ENCODE measurements at regions not wholly inside any gene's neighbourhood (a gene's known extent, or its start where the extent isn't known, plus 50 kb on each side); places are given as distances from the start of the nearest gene placed in this dataset.

- TF ChIP-seq POLR2AphosphoS5 (IDR thresholded peaks at IDR 0.05; ENCODE audit: low read depth, low read length) (no peak), TAF1 (IDR thresholded peaks at IDR 0.05; ENCODE audit: borderline replicate concordance, insufficient read depth, low read length) (no peak), FOXP2 (optimal IDR thresholded peaks at IDR 0.05; ENCODE audit: borderline replicate concordance, extremely low read depth, extremely low read length, insufficient read depth) (no peak), SIN3A (IDR thresholded peaks at IDR 0.05; ENCODE audit: borderline replicate concordance, insufficient read depth, low read length) (no peak)
- TF ChIP-seq, protein P1, sequence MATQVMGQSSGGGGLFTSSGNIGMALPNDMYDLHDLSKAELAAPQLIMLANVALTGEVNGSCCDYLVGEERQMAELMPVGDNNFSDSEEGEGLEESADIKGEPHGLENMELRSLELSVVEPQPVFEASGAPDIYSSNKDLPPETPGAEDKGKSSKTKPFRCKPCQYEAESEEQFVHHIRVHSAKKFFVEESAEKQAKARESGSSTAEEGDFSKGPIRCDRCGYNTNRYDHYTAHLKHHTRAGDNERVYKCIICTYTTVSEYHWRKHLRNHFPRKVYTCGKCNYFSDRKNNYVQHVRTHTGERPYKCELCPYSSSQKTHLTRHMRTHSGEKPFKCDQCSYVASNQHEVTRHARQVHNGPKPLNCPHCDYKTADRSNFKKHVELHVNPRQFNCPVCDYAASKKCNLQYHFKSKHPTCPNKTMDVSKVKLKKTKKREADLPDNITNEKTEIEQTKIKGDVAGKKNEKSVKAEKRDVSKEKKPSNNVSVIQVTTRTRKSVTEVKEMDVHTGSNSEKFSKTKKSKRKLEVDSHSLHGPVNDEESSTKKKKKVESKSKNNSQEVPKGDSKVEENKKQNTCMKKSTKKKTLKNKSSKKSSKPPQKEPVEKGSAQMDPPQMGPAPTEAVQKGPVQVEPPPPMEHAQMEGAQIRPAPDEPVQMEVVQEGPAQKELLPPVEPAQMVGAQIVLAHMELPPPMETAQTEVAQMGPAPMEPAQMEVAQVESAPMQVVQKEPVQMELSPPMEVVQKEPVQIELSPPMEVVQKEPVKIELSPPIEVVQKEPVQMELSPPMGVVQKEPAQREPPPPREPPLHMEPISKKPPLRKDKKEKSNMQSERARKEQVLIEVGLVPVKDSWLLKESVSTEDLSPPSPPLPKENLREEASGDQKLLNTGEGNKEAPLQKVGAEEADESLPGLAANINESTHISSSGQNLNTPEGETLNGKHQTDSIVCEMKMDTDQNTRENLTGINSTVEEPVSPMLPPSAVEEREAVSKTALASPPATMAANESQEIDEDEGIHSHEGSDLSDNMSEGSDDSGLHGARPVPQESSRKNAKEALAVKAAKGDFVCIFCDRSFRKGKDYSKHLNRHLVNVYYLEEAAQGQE (IDR thresholded peaks at IDR 0.05; ENCODE audit: insufficient read depth in 1 of 2, low read depth in 2 of 2, low read length in 2 of 2) = no peak
These were observed 480.0 kb downstream of the NLGN4X start for GRCh38 chrX:5748586-5749150.

- TF ChIP-seq, protein P1 (IDR thresholded peaks at IDR 0.05; ENCODE audit: insufficient read depth in 1 of 2, low read depth in 2 of 2, low read length in 2 of 2) = no peak
These were observed 482.4 kb downstream of the NLGN4X start for GRCh38 chrX:5746231-5746630.

- TF ChIP-seq, protein P1 (IDR thresholded peaks at IDR 0.05; ENCODE audit: insufficient read depth in 1 of 2, low read depth in 2 of 2, low read length in 2 of 2) = no peak
- TF ChIP-seq TAF1 (IDR thresholded peaks at IDR 0.05; ENCODE audit: borderline replicate concordance, insufficient read depth, low read length) (no peak), POLR2AphosphoS5 (IDR thresholded peaks at IDR 0.05; ENCODE audit: low read depth, low read length) (no peak), FOXP2 (optimal IDR thresholded peaks at IDR 0.05; ENCODE audit: borderline replicate concordance, extremely low read depth, extremely low read length, insufficient read depth) (no peak), SIN3A (IDR thresholded peaks at IDR 0.05; ENCODE audit: borderline replicate concordance, insufficient read depth, low read length) (no peak)
These were observed 495.2 kb downstream of the NLGN4X start for GRCh38 chrX:5733501-5733900.

DNA sequence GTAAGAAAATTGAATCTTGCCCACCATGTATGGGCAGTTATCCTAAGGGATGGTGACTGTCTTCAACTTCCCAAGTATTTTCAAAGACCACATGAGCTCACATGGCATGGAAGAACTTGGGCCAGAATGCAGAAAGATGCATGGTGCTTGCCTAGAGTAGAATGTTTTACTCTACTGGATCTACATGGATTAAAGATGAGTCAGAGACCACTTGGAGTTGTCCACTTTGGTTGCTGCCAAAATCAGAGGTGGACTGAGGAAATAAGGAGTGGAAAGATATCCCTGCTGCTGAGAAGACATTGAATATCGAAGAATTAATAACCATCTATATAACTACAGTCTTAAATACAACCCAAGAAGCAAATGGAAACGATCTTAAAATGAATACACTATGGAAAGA lies 498.1 kb downstream of the NLGN4X start:
- TF ChIP-seq TAF1 (IDR thresholded peaks at IDR 0.05; ENCODE audit: borderline replicate concordance, insufficient read depth, low read length) = no peak
- TF ChIP-seq, protein P1 (IDR thresholded peaks at IDR 0.05; ENCODE audit: insufficient read depth in 1 of 2, low read depth in 2 of 2, low read length in 2 of 2) = no peak
- no peak for TF ChIP-seq SIN3A (IDR thresholded peaks at IDR 0.05; ENCODE audit: borderline replicate concordance, insufficient read depth, low read length)
- no peak for TF ChIP-seq FOXP2 (optimal IDR thresholded peaks at IDR 0.05; ENCODE audit: borderline replicate concordance, extremely low read depth, extremely low read length, insufficient read depth)
- no peak for TF ChIP-seq POLR2AphosphoS5 (IDR thresholded peaks at IDR 0.05; ENCODE audit: low read depth, low read length)

GRCh38 chrX:5726224-5726623 lies 502.4 kb downstream of the NLGN4X start:
- TF ChIP-seq FOXP2 (optimal IDR thresholded peaks at IDR 0.05; ENCODE audit: borderline replicate concordance, extremely low read depth, extremely low read length, insufficient read depth) (no peak), POLR2AphosphoS5 (IDR thresholded peaks at IDR 0.05; ENCODE audit: low read depth, low read length) (no peak), SIN3A (IDR thresholded peaks at IDR 0.05; ENCODE audit: borderline replicate concordance, insufficient read depth, low read length) (no peak), TAF1 (IDR thresholded peaks at IDR 0.05; ENCODE audit: borderline replicate concordance, insufficient read depth, low read length) (no peak)
- TF ChIP-seq, protein P1 (IDR thresholded peaks at IDR 0.05; ENCODE audit: insufficient read depth in 1 of 2, low read depth in 2 of 2, low read length in 2 of 2) = no peak

All from PFSK-1 (cell line).